ENCODE measurements at regions not wholly inside any gene's neighbourhood (a gene's known extent, or its start where the extent isn't known, plus 50 kb on each side); places are given as distances from the start of the nearest gene placed in this dataset.

- Mint-ChIP-seq H3K4me3 (no peak overlapping the region), H3K36me3 (ENCODE audit: low read depth) (no peaks in the 10 kb centered on the region), H3K27ac (no peak overlapping the region), H3K9me3 (peaks cover 15% of the 10 kb centered on the region), H3K4me1 (ENCODE audit: low read depth) (no peaks in the 10 kb centered on the region), H3K27me3 (ENCODE audit: low read depth) (no peaks in the 10 kb centered on the region)
- CTCF ChIA-PET, result no interaction called here
- intact Hi-C loops (cut with micrococcal nuclease), result no loop called here
- no peak for DNase-seq
These were observed 1218.8 kb upstream of the ATXN8OS start for GRCh38 chr13:68888832-68889231.

DNA sequence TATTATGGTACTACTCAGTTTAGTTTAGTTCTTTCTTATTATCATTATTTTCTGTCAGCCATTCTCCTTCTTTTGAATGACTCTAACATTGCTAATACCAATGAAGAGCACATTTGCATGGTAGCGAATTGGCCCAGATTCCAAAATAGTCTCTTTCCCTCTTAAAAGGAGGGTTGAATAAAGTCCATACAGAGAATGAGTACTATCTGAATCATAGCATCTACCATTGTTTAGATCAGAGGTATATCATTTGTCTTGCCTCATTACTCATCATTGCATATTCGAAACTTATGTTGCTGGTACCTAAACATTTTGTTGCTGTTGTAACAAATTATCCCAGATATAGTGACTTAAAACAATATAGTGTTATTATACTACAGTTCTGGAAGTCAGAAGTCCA lies 1235.3 kb upstream of the ATXN8OS start:
- Mint-ChIP-seq H3K9me3 (peaks cover 1% of the 10 kb centered on the region), H3K27ac (no peak overlapping the region)
- intact Hi-C loops (cut with micrococcal nuclease), result no loop called here

GRCh38 chr13:68851026-68851425 lies 1256.6 kb upstream of the ATXN8OS start:
- peaks cover 7% of the 10 kb centered on the region for H3K9me3 Mint-ChIP-seq
- H3K4me1 Mint-ChIP-seq (ENCODE audit: low read depth), result no peaks in the 10 kb centered on the region
- H3K27ac Mint-ChIP-seq, result no peak overlapping the region
- no peak for DNase-seq
- no peaks in the 10 kb centered on the region for H3K27me3 Mint-ChIP-seq (ENCODE audit: low read depth)
- no peaks in the 10 kb centered on the region for H3K36me3 Mint-ChIP-seq (ENCODE audit: low read depth)
- CTCF ChIA-PET, result no interaction called here
- no peak overlapping the region for H3K4me3 Mint-ChIP-seq
- intact Hi-C loops (cut with micrococcal nuclease), result no loop called here

More for the DNA sequence above, 1235.3 kb upstream of the ATXN8OS start:
- Mint-ChIP-seq H3K36me3 (ENCODE audit: low read depth) (no peaks in the 10 kb centered on the region), H3K27me3 (ENCODE audit: low read depth) (no peaks in the 10 kb centered on the region), H3K4me1 (ENCODE audit: low read depth) (no peaks in the 10 kb centered on the region), H3K4me3 (no peak overlapping the region)
- no peak for DNase-seq
- CTCF ChIA-PET, result no interaction called here

DNA sequence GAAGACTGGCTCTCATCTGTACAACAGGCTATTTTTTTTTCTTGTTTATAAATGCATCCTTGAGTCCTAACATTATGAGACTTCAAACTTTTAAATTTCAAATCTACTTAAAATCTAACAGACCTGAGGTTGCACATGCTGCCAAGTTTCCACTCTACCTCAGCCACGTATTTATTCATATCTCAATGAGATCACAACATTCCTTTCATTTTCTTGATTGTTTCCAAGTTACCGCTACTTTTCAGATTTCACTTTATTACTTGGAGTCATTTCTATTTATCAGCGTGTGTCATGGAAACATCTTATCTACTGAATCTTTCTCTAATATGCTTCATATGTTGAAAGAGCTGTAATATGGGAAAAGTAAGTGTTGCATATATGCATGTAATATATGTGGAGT lies 1257.5 kb upstream of the ATXN8OS start:
- H3K27me3 Mint-ChIP-seq (ENCODE audit: low read depth), result no peaks in the 10 kb centered on the region
- CTCF ChIA-PET, result no interaction called here
- H3K27ac Mint-ChIP-seq, result no peak overlapping the region
- no peaks in the 10 kb centered on the region for H3K36me3 Mint-ChIP-seq (ENCODE audit: low read depth)
- intact Hi-C loops (cut with micrococcal nuclease), result no loop called here
- H3K4me3 Mint-ChIP-seq, result no peak overlapping the region
- no peak for DNase-seq
- peaks cover 13% of the 10 kb centered on the region for H3K9me3 Mint-ChIP-seq
- no peaks in the 10 kb centered on the region for H3K4me1 Mint-ChIP-seq (ENCODE audit: low read depth)

GRCh38 chr13:68846663-68847062 lies 1261.0 kb upstream of the ATXN8OS start:
- DNase-seq, result no peak
- CTCF ChIA-PET, result no interaction called here
- Mint-ChIP-seq H3K36me3 (ENCODE audit: low read depth) (no peaks in the 10 kb centered on the region), H3K27me3 (ENCODE audit: low read depth) (no peaks in the 10 kb centered on the region), H3K4me3 (no peak overlapping the region), H3K9me3 (peaks cover 22% of the 10 kb centered on the region), H3K27ac (no peak overlapping the region), H3K4me1 (ENCODE audit: low read depth) (no peaks in the 10 kb centered on the region)
- intact Hi-C loops (cut with micrococcal nuclease), result no loop called here

DNA sequence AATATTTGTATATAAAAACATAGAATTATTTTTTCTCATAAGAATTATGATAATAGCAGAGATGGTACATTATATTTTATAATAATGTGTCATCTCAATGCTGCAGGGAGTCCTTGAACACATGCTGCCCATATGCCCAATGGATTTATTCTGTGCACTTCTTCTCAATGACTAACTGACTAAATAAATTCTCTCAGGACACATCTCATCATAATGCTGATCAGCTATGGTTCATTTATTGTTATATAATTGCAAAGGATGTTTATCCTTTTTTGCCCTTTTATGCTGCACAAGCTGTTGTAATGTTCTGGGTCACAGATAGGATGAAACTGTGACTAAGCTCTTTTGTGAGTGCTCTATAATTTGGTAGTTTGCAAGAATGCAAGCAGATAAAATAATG lies 1273.3 kb upstream of the ATXN8OS start:
- H3K27ac Mint-ChIP-seq, result no peak overlapping the region
- CTCF ChIA-PET, result no interaction called here
- no peak for DNase-seq
- no peaks in the 10 kb centered on the region for H3K36me3 Mint-ChIP-seq (ENCODE audit: low read depth)
- intact Hi-C loops (cut with micrococcal nuclease), result no loop called here
- H3K27me3 Mint-ChIP-seq (ENCODE audit: low read depth), result no peaks in the 10 kb centered on the region
- H3K9me3 Mint-ChIP-seq, result peaks cover 4% of the 10 kb centered on the region
- H3K4me1 Mint-ChIP-seq (ENCODE audit: low read depth), result no peaks in the 10 kb centered on the region
- no peak overlapping the region for H3K4me3 Mint-ChIP-seq

DNA sequence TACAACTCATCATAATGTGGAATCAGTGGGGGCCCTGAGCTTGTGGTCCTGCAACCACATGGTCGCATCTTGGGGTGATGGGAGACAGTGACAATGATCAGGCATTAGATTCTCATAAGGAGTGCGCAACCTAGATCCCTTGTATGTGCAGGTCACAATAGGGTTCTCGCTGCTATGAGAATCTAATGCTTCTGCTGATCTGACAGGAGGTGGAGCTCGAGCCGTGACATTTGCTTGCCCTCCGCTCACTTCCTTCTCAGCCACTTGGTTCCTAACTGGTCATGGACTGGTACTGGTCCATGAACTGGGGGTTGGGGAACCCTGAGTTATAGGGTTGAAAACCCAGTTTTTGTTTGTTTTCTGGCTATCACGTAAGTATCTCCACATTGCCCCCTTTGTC lies 1290.9 kb upstream of the ATXN8OS start:
- CTCF ChIA-PET, result no interaction called here

GRCh38 chr13:68813180-68813796 lies 1294.3 kb upstream of the ATXN8OS start:
- intact Hi-C loops (cut with micrococcal nuclease), result no loop called here
- Mint-ChIP-seq H3K27me3 (ENCODE audit: low read depth) (no peaks in the 10 kb centered on the region), H3K4me3 (no peak overlapping the region), H3K4me1 (ENCODE audit: low read depth) (no peaks in the 10 kb centered on the region), H3K9me3 (no peaks in the 10 kb centered on the region), H3K27ac (no peak overlapping the region), H3K36me3 (ENCODE audit: low read depth) (no peaks in the 10 kb centered on the region)
- CTCF ChIA-PET, result no interaction called here
- DNase-seq, result no peak

More for the DNA sequence above, 1290.9 kb upstream of the ATXN8OS start:
- DNase-seq, result no peak
- Mint-ChIP-seq H3K9me3 (no peaks in the 10 kb centered on the region), H3K4me3 (no peak overlapping the region), H3K27me3 (ENCODE audit: low read depth) (no peaks in the 10 kb centered on the region), H3K4me1 (ENCODE audit: low read depth) (no peaks in the 10 kb centered on the region), H3K27ac (no peak overlapping the region), H3K36me3 (ENCODE audit: low read depth) (no peaks in the 10 kb centered on the region)
- intact Hi-C loops (cut with micrococcal nuclease), result no loop called here

DNA sequence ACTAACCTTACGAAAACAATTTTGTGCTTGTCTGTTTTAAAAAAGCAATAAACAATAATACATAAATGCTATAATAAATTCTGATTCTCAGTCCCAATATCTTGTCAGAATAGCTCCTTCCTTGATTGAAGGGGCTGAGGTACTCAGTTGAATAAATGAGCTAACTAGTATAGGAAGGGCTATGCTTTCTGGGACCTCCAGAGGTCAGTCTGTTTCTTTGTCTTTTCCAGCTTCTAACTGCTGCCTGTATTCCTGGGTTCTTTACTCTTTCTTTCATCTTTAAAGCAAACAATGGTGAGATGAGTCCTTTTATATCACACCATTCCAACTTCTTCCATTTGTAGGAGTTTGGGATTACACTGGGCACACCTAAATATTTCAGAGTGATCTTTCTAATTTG lies 1297.0 kb upstream of the ATXN8OS start:
- Mint-ChIP-seq H3K9me3 (no peaks in the 10 kb centered on the region), H3K27me3 (ENCODE audit: low read depth) (no peaks in the 10 kb centered on the region), H3K4me3 (no peak overlapping the region), H3K4me1 (ENCODE audit: low read depth) (no peaks in the 10 kb centered on the region), H3K27ac (no peak overlapping the region), H3K36me3 (ENCODE audit: low read depth) (no peaks in the 10 kb centered on the region)
- CTCF ChIA-PET, result no interaction called here
- intact Hi-C loops (cut with micrococcal nuclease), result no loop called here
- no peak for DNase-seq

DNA sequence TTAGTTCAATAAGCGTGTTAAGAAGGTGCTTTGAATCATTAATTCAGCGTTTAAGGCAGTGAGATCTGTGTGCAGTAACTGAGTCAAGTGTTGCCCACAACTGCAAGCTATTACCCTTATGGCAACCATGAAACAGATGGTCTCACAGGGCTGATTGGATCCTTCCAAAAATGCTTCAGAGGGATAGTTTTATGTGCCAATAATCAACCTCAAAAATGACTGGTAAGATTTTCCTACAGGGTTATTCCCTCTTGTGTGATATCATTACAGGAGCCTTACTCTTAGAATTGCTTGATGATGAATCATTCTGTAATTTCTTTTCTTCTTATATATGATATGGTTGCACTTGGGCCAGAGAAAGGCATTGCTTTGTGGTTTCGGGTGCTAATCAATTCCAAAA lies 1299.2 kb upstream of the ATXN8OS start:
- CTCF ChIA-PET, result no interaction called here
- no peak overlapping the region for H3K27ac Mint-ChIP-seq
- H3K4me3 Mint-ChIP-seq, result no peak overlapping the region
- intact Hi-C loops (cut with micrococcal nuclease), result no loop called here
- H3K36me3 Mint-ChIP-seq (ENCODE audit: low read depth), result no peaks in the 10 kb centered on the region
- DNase-seq, result no peak
- H3K27me3 Mint-ChIP-seq (ENCODE audit: low read depth), result no peaks in the 10 kb centered on the region
- H3K4me1 Mint-ChIP-seq (ENCODE audit: low read depth), result no peaks in the 10 kb centered on the region
- no peaks in the 10 kb centered on the region for H3K9me3 Mint-ChIP-seq

GRCh38 chr13:68806125-68806524 lies 1301.5 kb upstream of the ATXN8OS start:
- CTCF ChIA-PET, result no interaction called here
- no peak overlapping the region for H3K27ac Mint-ChIP-seq
- no peak for DNase-seq
- H3K9me3 Mint-ChIP-seq, result no peaks in the 10 kb centered on the region
- H3K4me3 Mint-ChIP-seq, result no peak overlapping the region
- H3K4me1 Mint-ChIP-seq (ENCODE audit: low read depth), result no peaks in the 10 kb centered on the region
- intact Hi-C loops (cut with micrococcal nuclease), result no loop called here
- no peaks in the 10 kb centered on the region for H3K36me3 Mint-ChIP-seq (ENCODE audit: low read depth)
- H3K27me3 Mint-ChIP-seq (ENCODE audit: low read depth), result no peaks in the 10 kb centered on the region

- peaks cover 10% of the 10 kb centered on the region for H3K9me3 Mint-ChIP-seq
- no peaks in the 10 kb centered on the region for H3K4me1 Mint-ChIP-seq (ENCODE audit: low read depth)
- no peak for DNase-seq
- intact Hi-C loops (cut with micrococcal nuclease), result no loop called here
- no peaks in the 10 kb centered on the region for H3K27me3 Mint-ChIP-seq (ENCODE audit: low read depth)
- no peak overlapping the region for H3K4me3 Mint-ChIP-seq
- H3K27ac Mint-ChIP-seq, result no peak overlapping the region
- H3K36me3 Mint-ChIP-seq (ENCODE audit: low read depth), result no peaks in the 10 kb centered on the region
- CTCF ChIA-PET, result no interaction called here
These were observed 1323.4 kb upstream of the ATXN8OS start for GRCh38 chr13:68784275-68784674.

- Mint-ChIP-seq H3K9me3 (no peaks in the 10 kb centered on the region), H3K4me1 (ENCODE audit: low read depth) (no peaks in the 10 kb centered on the region), H3K36me3 (ENCODE audit: low read depth) (no peaks in the 10 kb centered on the region), H3K4me3 (no peak overlapping the region), H3K27ac (no peak overlapping the region), H3K27me3 (ENCODE audit: low read depth) (no peaks in the 10 kb centered on the region)
- intact Hi-C loops (cut with micrococcal nuclease), result no loop called here
- no peak for DNase-seq
- CTCF ChIA-PET, result no interaction called here
These were observed 1348.0 kb upstream of the ATXN8OS start for GRCh38 chr13:68759617-68760016.

DNA sequence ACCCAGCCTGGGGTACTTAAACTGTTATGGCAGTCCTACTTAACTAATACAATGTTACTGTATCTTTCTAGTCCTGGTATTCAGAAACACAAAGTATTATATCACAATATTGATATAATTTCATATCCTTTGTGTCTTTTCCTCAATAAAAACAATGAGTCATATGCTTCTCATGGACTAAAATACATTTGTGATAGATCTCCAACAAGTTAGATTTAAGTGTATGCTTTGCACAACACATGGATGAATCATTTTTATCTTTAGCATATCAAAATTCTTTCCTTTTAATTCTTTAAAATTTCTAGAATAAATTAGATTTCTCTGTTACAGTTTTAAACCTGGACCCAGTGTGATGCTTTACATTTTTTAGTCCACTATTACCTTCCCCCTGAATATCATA lies 1357.8 kb upstream of the ATXN8OS start:
- Mint-ChIP-seq H3K27ac (no peak overlapping the region), H3K36me3 (ENCODE audit: low read depth) (no peaks in the 10 kb centered on the region), H3K4me3 (no peak overlapping the region), H3K9me3 (peaks cover 7% of the 10 kb centered on the region), H3K27me3 (ENCODE audit: low read depth) (no peaks in the 10 kb centered on the region), H3K4me1 (ENCODE audit: low read depth) (no peaks in the 10 kb centered on the region)
- DNase-seq, result no peak
- CTCF ChIA-PET, result no interaction called here
- intact Hi-C loops (cut with micrococcal nuclease), result no loop called here
